Erythroblast (primary cell): ENCODE measurements at regions not wholly inside any gene's neighbourhood (a gene's known extent, or its start where the extent isn't known, plus 50 kb on each side); places are given as distances from the start of the nearest gene placed in this dataset.
"Not testable (repeated sequence)": the region's sequence is repeated elsewhere in the genome, so short reads cannot be mapped to it uniquely, and the experiment has no call there.

Experiments used
- GATA1 ChIP-seq: IDR thresholded peaks from 2 replicates; pipeline ENCODE4 v1.6.1; 2011; ENCODE audit warnings: low read depth, mild to moderate bottlenecking, control low read depth, low read length, moderate library complexity
- POLR2A ChIP-seq: IDR thresholded peaks from 2 replicates; pipeline ENCODE4 v1.6.1; 2011; ENCODE audit warnings: mild to moderate bottlenecking, low read length

- TF ChIP-seq POLR2A, GATA1: not testable (repeated sequence)
Observed at GRCh38 chr15:31719396-31720022, 310.8 kb upstream of the CHRNA7 start.
